ENCODE measurements at regions not wholly inside any gene's neighbourhood (a gene's known extent, or its start where the extent isn't known, plus 50 kb on each side); places are given as distances from the start of the nearest gene placed in this dataset.
A peak's percentile ranks its signal among the peaks of the same experiment; 100 is the strongest.

- Histone ChIP-seq H3K9me3 (ENCODE audit: control insufficient read depth, low read length) (no peaks in the 10 kb centered on the region), H3K27me3 (ENCODE audit: control insufficient read depth, insufficient read depth, low read length, poor library complexity, severe bottlenecking) (no peaks in the 10 kb centered on the region), H3K27ac (ENCODE audit: low read depth, low read length) (peak overlapping the region; percentile 87), H3K9ac (ENCODE audit: extremely low read depth, low read length, poor library complexity, severe bottlenecking) (peak overlapping the region; percentile 67), H3K36me3 (ENCODE audit: control insufficient read depth, insufficient read depth, low read length) (no peaks in the 10 kb centered on the region), H3K4me1 (ENCODE audit: control insufficient read depth, insufficient read depth, low read length) (peaks cover 8% of the 10 kb centered on the region), H3K4me3 (ENCODE audit: low read length) (peak overlapping the region; percentile 72)
- Mint-ChIP-seq H3K4me1 (peaks cover 40% of the 10 kb centered on the region), H3K36me3 (ENCODE audit: low read depth) (no peaks in the 10 kb centered on the region), H3K27ac (peak overlapping the region; percentile 86), H3K9me3 (no peaks in the 10 kb centered on the region), H3K4me3 (peak overlapping the region; percentile 57), H3K27me3 (ENCODE audit: insufficient read depth) (no peaks in the 10 kb centered on the region)
- TF ChIP-seq CTCF (conservative IDR thresholded peaks at IDR 0.05): no peak
- DNase-seq: peak; percentile 45
- WGBS, 2 experiments (ENCODE audit: insufficient coverage in 1 of 2, insufficient read length in 1 of 2): 55 to 73% methylated on average over 6 to 8 of the region's 8 CpGs
These were observed 386.9 kb downstream of the FIGN start for GRCh38 chr2:163348857-163349380.

- Mint-ChIP-seq H3K4me3 (peak overlapping the region; percentile 57), H3K27me3 (ENCODE audit: insufficient read depth) (no peaks in the 10 kb centered on the region), H3K4me1 (peaks cover 34% of the 10 kb centered on the region), H3K9me3 (no peaks in the 10 kb centered on the region), H3K27ac (peak overlapping the region; percentile 86), H3K36me3 (ENCODE audit: low read depth) (no peaks in the 10 kb centered on the region)
- no peak for TF ChIP-seq CTCF (conservative IDR thresholded peaks at IDR 0.05)
- Histone ChIP-seq H3K27ac (ENCODE audit: low read depth, low read length) (peak overlapping the region; percentile 87), H3K9ac (ENCODE audit: extremely low read depth, low read length, poor library complexity, severe bottlenecking) (peak overlapping the region; percentile 67), H3K9me3 (ENCODE audit: control insufficient read depth, low read length) (no peaks in the 10 kb centered on the region), H3K36me3 (ENCODE audit: control insufficient read depth, insufficient read depth, low read length) (no peaks in the 10 kb centered on the region), H3K4me3 (ENCODE audit: low read length) (peak overlapping the region; percentile 72), H3K27me3 (ENCODE audit: control insufficient read depth, insufficient read depth, low read length, poor library complexity, severe bottlenecking) (no peaks in the 10 kb centered on the region), H3K4me1 (ENCODE audit: control insufficient read depth, insufficient read depth, low read length) (peaks cover 8% of the 10 kb centered on the region)
- peak; percentile 96 for DNase-seq
- WGBS, 2 experiments (ENCODE audit: insufficient coverage in 1 of 2, insufficient read length in 1 of 2): 8 to 17% methylated on average over 11 to 46 of the region's 46 CpGs
These were observed 387.6 kb downstream of the FIGN start for GRCh38 chr2:163347982-163348856.

- H3K36me3 Mint-ChIP-seq (ENCODE audit: low read depth): no peaks in the 10 kb centered on the region
- WGBS, 2 experiments (ENCODE audit: insufficient coverage in 1 of 2, insufficient read length in 1 of 2): 10 to 26% methylated on average over 2 to 4 of the region's 6 CpGs
- no peak overlapping the region for H3K27ac ChIP-seq (ENCODE audit: low read depth, low read length)
- no peak overlapping the region for H3K9ac ChIP-seq (ENCODE audit: extremely low read depth, low read length, poor library complexity, severe bottlenecking)
- peaks cover 24% of the 10 kb centered on the region for H3K4me1 Mint-ChIP-seq
- H3K27me3 Mint-ChIP-seq (ENCODE audit: insufficient read depth): no peaks in the 10 kb centered on the region
- no peak for DNase-seq
- H3K36me3 ChIP-seq (ENCODE audit: control insufficient read depth, insufficient read depth, low read length): no peaks in the 10 kb centered on the region
- no peak overlapping the region for H3K4me3 Mint-ChIP-seq
- no peaks in the 10 kb centered on the region for H3K9me3 ChIP-seq (ENCODE audit: control insufficient read depth, low read length)
- H3K9me3 Mint-ChIP-seq: no peaks in the 10 kb centered on the region
- H3K27ac Mint-ChIP-seq: no peak overlapping the region
- H3K4me3 ChIP-seq (ENCODE audit: low read length): no peak overlapping the region
- TF ChIP-seq CTCF (conservative IDR thresholded peaks at IDR 0.05): peak; percentile 89
- no peaks in the 10 kb centered on the region for H3K27me3 ChIP-seq (ENCODE audit: control insufficient read depth, insufficient read depth, low read length, poor library complexity, severe bottlenecking)
- H3K4me1 ChIP-seq (ENCODE audit: control insufficient read depth, insufficient read depth, low read length): peaks cover 5% of the 10 kb centered on the region
These were observed 389.8 kb downstream of the FIGN start for GRCh38 chr2:163345795-163346573.

Data from endodermal cell (in vitro differentiated cells).